Muscle of leg (tissue), 3 donors: ENCODE measurements at regions not wholly inside any gene's neighbourhood (a gene's known extent, or its start where the extent isn't known, plus 50 kb on each side); places are given as distances from the start of the nearest gene placed in this dataset.
A peak's percentile ranks its signal among the peaks of the same experiment; 100 is the strongest.

Source experiments
- DNase-seq: peaks from one replicate; pipeline ENCODE4 v3.0.0; 2013
- H3K27ac ChIP-seq: one replicate; pipeline ENCODE4 v1.5.1; 2013; ENCODE audit warnings: mild to moderate bottlenecking, low read length, control low read depth
- H3K27me3 ChIP-seq: one replicate; pipeline ENCODE4 v1.6.1; 2013; ENCODE audit warnings: low read length; ENCODE audit not compliant: control insufficient read depth, insufficient read depth
- H3K36me3 ChIP-seq: one replicate; pipeline ENCODE4 v1.6.1; 2013; ENCODE audit warnings: low read length; ENCODE audit not compliant: control insufficient read depth, insufficient read depth
- H3K4me1 ChIP-seq: one replicate; pipeline ENCODE4 v1.6.1; 2013; ENCODE audit warnings: low read length; ENCODE audit not compliant: control insufficient read depth, insufficient read depth
- H3K4me3 ChIP-seq: one replicate; pipeline ENCODE4 v1.5.1; 2013; ENCODE audit warnings: low read length, control low read depth
- H3K9me3 ChIP-seq: replicated peaks from 2 replicates; pipeline ENCODE4 v1.6.1; 2013; ENCODE audit warnings: low read depth, low read length; ENCODE audit not compliant: control insufficient read depth
- WGBS: methylation state at CpG from one replicate; pipeline ENCODE4 v1.1.5; 2013; ENCODE audit warnings: missing lambda C conversion rate; ENCODE audit not compliant: insufficient coverage; 5-methylcytosine and 5-hydroxymethylcytosine counted together

GRCh38 chr20:12305188-12305950 is 387.7 kb downstream of the BTBD3 start:
- H3K4me1 ChIP-seq, result peaks cover 4% of the 10 kb centered on the region
- no peaks in the 10 kb centered on the region for H3K36me3 ChIP-seq
- peak; percentile 92 for DNase-seq
- H3K27ac ChIP-seq, result peak overlapping the region; percentile 53
- no peaks in the 10 kb centered on the region for H3K27me3 ChIP-seq
- H3K4me3 ChIP-seq, result no peak overlapping the region
- peaks cover 2% of the 10 kb centered on the region for H3K9me3 ChIP-seq
- WGBS, result no CpG with 5 or more reads among the region's 9 CpGs

- H3K4me1 ChIP-seq, result peaks cover 7% of the 10 kb centered on the region
- no CpG with 5 or more reads among the region's 2 CpGs for WGBS
- no peaks in the 10 kb centered on the region for H3K27me3 ChIP-seq
- H3K4me3 ChIP-seq, result no peak overlapping the region
- H3K27ac ChIP-seq, result peak overlapping the region; percentile 40
- DNase-seq, result no peak
- peaks cover 2% of the 10 kb centered on the region for H3K9me3 ChIP-seq
- no peaks in the 10 kb centered on the region for H3K36me3 ChIP-seq
Measured at GRCh38 chr20:12306107-12306506, 388.4 kb downstream of the BTBD3 start.

GRCh38 chr20:12311094-12311865 is 393.6 kb downstream of the BTBD3 start:
- Histone ChIP-seq H3K27ac (peak overlapping the region; percentile 40), H3K4me1 (peaks cover 6% of the 10 kb centered on the region), H3K27me3 (no peaks in the 10 kb centered on the region), H3K36me3 (no peaks in the 10 kb centered on the region), H3K4me3 (no peak overlapping the region), H3K9me3 (no peaks in the 10 kb centered on the region)
- 64% methylated on average over 4 of the region's 6 CpGs for WGBS
- DNase-seq, result peak; percentile 47

- Histone ChIP-seq H3K4me1 (peaks cover 6% of the 10 kb centered on the region), H3K36me3 (no peaks in the 10 kb centered on the region), H3K4me3 (no peak overlapping the region), H3K27ac (no peak overlapping the region), H3K27me3 (no peaks in the 10 kb centered on the region), H3K9me3 (no peaks in the 10 kb centered on the region)
- WGBS, result no CpG with 5 or more reads among the region's 1 CpG
- no peak for DNase-seq
Measured at GRCh38 chr20:12315652-12316051, 398.0 kb downstream of the BTBD3 start.

GRCh38 chr20:12316794-12317193 is 399.1 kb downstream of the BTBD3 start:
- no peaks in the 10 kb centered on the region for H3K9me3 ChIP-seq
- 83% methylated on average over 2 of the region's 2 CpGs for WGBS
- H3K36me3 ChIP-seq, result no peaks in the 10 kb centered on the region
- H3K27ac ChIP-seq, result no peak overlapping the region
- no peak for DNase-seq
- H3K4me3 ChIP-seq, result no peak overlapping the region
- no peaks in the 10 kb centered on the region for H3K27me3 ChIP-seq
- H3K4me1 ChIP-seq, result no peaks in the 10 kb centered on the region

GRCh38 chr20:12317433-12317832 is 399.7 kb downstream of the BTBD3 start:
- Histone ChIP-seq H3K36me3 (no peaks in the 10 kb centered on the region), H3K9me3 (no peaks in the 10 kb centered on the region), H3K27ac (no peak overlapping the region), H3K27me3 (no peaks in the 10 kb centered on the region), H3K4me1 (no peaks in the 10 kb centered on the region), H3K4me3 (no peak overlapping the region)
- WGBS, result 88% methylated on average over 1 of the region's 2 CpGs
- no peak for DNase-seq

GRCh38 chr20:12318043-12318442 is 400.4 kb downstream of the BTBD3 start:
- no peaks in the 10 kb centered on the region for H3K4me1 ChIP-seq
- 51% methylated on average over 3 of the region's 5 CpGs for WGBS
- no peaks in the 10 kb centered on the region for H3K36me3 ChIP-seq
- no peak for DNase-seq
- H3K4me3 ChIP-seq, result no peak overlapping the region
- no peak overlapping the region for H3K27ac ChIP-seq
- no peaks in the 10 kb centered on the region for H3K27me3 ChIP-seq
- H3K9me3 ChIP-seq, result no peaks in the 10 kb centered on the region

GRCh38 chr20:12321736-12322135 is 404.0 kb downstream of the BTBD3 start:
- peak; percentile 33 for DNase-seq

GRCh38 chr20:12327205-12327604 is 409.5 kb downstream of the BTBD3 start:
- Histone ChIP-seq H3K27ac (no peak overlapping the region), H3K36me3 (no peaks in the 10 kb centered on the region), H3K27me3 (no peaks in the 10 kb centered on the region), H3K9me3 (no peaks in the 10 kb centered on the region), H3K4me1 (no peaks in the 10 kb centered on the region), H3K4me3 (no peak overlapping the region)
- no CpG with 5 or more reads among the region's 2 CpGs for WGBS
- DNase-seq, result peak; percentile 25

More at GRCh38 chr20:12321736-12322135, 404.0 kb downstream of the BTBD3 start:
- Histone ChIP-seq H3K9me3 (no peaks in the 10 kb centered on the region), H3K4me3 (no peak overlapping the region), H3K27ac (no peak overlapping the region), H3K27me3 (no peaks in the 10 kb centered on the region), H3K36me3 (no peaks in the 10 kb centered on the region), H3K4me1 (no peaks in the 10 kb centered on the region)
- WGBS, result 29% methylated on average over 1 of the region's 2 CpGs

- no CpG with 5 or more reads among the region's 1 CpG for WGBS
- Histone ChIP-seq H3K9me3 (no peaks in the 10 kb centered on the region), H3K4me1 (no peaks in the 10 kb centered on the region), H3K27me3 (no peaks in the 10 kb centered on the region), H3K36me3 (no peaks in the 10 kb centered on the region), H3K27ac (no peak overlapping the region), H3K4me3 (no peak overlapping the region)
- no peak for DNase-seq
Measured at GRCh38 chr20:12331236-12331635, 413.5 kb downstream of the BTBD3 start.
